ENCODE measurements at regions not wholly inside any gene's neighbourhood (a gene's known extent, or its start where the extent isn't known, plus 50 kb on each side); places are given as distances from the start of the nearest gene placed in this dataset.

- TF ChIP-seq ZFAT (CRISPR knock-in tag; conservative IDR thresholded peaks at IDR 0.05): no peak
- no peak for TF ChIP-seq HCFC1 (IDR thresholded peaks at IDR 0.05; ENCODE audit: low read depth, low read length)
- no peak for TF ChIP-seq MEIS2 (CRISPR knock-in tag; IDR thresholded peaks at IDR 0.05)
- no peak for TF ChIP-seq CTCF (CRISPR knock-in tag; IDR thresholded peaks at IDR 0.05)
- no peak for TF ChIP-seq CREB1 (IDR thresholded peaks at IDR 0.05)
- TF ChIP-seq CREB1 (CRISPR knock-in tag; IDR thresholded peaks at IDR 0.05): no peak
These were observed 68.6 kb upstream of the SLC27A6 start for GRCh38 chr5:128896675-128897074.

Measured in HepG2 (cell line).